Kidney glomerular epithelial cell (primary cell): ENCODE measurements at regions not wholly inside any gene's neighbourhood (a gene's known extent, or its start where the extent isn't known, plus 50 kb on each side); places are given as distances from the start of the nearest gene placed in this dataset.

Experiments used
- DNase-seq: peaks from one replicate; lab custom pipeline; 2025; lab: John Stamatoyannopoulos, UW

DNA sequence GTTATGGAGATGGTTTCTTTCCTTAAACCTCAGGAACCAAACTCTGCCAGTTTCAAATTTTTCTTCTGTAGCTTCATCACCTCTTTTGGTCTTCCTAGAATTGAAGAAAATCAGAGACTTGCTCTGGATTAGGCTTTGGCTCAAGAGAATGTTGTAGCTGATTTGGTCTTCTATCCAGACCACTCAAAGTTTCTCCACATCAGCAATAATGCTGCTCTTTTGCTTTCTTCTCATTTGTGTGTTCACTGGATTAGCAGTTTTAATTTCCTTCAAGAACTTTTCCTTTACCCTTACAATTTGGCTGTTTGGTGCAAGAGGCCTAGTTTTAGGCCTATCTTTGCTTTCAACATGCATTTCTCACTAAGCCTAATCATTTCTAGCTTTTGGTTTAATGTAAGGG, 78.1 kb upstream of the PLCB4 start:
- no peak for DNase-seq

DNA sequence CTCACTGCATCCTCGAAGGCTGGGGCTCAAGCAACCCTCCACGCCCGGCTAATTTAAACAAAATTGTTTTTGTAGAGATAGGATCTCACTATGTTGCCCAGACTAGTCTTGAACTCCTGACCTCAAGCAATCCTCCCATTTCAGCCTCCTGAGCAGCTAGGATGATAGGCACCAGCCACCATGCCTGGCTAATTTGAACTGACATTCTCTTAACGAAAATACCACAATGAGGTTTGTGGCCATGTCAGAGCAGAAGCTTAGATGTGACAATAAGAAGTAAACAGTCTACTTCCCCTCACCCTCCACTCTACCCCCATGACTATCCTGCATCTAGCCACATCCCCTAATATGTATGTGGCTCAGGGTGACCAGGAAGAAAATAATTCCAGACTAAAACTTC, 74.8 kb upstream of the PLCB4 start:
- DNase-seq: no peak

DNA sequence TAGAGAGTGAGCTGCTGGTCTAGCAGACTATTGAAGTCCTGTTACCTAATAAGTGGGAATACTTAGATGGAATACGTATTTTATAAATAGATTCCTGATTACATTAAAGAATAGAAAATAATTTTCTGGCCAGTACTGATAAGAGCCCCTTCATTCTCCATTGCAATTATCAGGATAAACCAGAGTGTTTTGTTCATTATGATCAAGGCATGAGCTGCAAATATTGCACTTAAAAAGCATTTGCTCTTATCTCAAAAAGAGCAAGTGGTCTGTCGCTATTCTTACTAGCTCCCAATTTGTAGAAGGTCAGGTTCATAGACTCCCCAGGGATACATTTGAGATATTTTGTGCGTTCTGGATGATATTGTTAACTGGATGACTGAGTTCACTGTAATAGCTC, 73.1 kb upstream of the PLCB4 start:
- DNase-seq: no peak

DNA sequence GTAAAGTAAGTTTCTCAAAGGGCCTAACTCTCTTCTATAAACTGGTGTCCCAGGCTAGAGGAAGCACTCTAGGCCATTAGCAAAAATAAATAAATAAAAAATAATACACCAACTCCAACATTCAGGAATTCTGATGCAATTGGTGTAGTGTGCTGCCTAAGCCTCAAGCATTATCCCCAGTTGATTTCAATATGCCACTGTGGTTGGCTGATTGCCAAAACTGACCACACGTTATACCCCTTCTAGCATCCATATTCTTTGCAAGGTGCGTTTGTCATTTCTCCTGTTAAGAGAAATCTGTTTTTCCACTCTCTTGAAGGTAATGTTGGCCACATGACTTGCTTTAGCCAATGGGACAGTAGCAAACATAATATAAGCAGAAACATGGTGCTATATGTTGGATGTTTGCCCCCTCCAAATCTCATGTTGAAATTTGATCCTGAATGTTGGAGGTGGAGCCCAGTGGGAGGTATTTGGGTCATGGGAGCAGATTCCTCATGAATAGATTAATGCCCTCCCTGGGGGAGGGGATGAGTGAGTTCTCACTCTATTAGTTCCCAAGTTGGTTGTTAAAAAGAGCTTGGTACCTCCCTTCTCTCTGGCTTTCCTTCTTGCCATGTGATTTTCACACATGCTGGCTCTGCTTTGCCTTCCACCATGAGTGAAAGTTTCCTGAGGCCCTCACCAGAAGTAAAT, 71.9 kb upstream of the PLCB4 start:
- DNase-seq: no peak

DNA sequence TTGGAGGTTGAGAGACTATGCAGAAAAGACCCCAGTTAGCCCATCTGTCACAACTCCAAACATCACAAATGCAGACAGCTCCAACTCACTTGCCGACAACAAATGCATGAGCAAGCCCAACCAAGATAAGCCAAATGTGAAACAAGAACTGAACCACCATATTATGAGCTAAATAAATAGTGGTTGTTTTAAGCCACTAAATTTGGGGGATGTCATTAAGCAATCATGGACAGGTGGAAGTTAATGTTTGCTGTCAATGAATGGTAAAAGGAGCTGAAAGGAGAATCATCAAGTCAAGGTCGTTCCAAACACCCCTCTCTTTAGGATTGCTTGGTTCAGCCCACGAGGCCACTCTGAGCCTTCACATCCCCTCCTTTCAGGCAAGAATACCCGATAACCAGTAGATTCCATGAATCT, 71.2 kb upstream of the PLCB4 start:
- DNase-seq: no peak

DNA sequence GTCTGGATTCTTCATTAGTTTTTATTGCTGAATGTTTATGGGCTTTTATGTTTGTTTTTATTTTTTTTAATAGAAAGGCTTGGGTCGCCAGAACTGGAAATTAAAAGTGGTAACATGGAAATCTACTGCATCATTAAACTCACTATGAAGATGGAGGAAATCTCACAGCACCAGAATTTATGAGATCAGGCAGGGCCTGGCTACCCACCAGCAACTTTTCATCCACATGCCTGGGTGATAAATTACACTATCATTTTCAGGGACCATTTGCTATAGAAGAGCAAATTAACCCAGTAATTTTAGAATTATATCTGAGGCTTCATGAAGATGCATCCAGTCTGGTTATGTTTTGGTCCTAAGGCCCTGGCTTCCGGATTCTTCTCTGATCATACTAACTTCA, 57.8 kb upstream of the PLCB4 start:
- DNase-seq: no peak

DNA sequence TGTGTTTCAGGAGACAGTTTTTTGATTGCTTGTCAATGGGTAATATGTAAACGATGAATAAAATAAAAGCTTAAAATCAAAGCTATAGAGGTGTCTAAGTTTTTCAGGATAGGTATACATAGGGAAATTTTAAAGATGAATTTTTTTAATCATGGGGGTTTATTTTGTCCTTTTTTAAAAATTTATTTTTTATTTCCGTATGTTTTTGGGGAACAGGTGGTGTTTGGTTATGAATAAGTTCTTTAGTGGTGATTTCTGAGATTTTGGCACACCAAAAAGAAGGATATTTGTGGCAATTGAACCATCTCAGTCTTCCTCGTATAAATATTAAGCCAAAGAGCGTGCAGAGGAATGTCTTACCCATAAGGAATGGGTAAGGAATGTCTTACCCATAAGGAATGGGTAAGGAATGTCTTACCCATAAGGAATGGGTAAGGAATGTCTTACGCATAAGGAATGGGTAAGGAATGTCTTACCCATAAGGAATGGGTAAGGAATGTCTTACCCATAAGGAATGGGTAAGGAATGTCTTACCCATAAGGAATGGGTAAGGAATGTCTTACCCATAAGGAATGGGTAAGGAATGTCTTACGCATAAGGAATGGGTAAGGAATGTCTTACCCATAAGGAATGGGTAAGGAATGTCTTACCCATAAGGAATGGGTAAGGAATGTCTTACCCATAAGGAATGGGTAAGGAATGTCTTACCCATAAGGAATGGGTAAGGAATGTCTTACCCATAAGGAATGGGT, 53.5 kb upstream of the PLCB4 start:
- DNase-seq: peak; percentile 46

DNA sequence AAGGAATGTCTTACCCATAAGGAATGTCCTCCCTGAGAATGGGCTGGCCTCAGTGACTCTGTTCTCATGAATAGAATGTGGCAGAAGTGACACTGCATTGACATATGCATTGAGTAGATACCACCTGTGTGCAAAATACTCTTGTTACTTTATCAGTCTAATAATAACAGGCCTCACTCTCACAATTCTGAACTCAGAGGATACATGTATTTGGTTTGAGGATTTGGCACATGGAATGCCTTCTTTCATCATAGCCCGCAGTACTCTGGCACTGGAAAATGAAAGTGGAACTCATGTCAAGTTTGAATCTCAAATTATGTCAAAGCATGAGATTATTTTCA, 52.9 kb upstream of the PLCB4 start:
- peak; percentile 61 for DNase-seq

DNA sequence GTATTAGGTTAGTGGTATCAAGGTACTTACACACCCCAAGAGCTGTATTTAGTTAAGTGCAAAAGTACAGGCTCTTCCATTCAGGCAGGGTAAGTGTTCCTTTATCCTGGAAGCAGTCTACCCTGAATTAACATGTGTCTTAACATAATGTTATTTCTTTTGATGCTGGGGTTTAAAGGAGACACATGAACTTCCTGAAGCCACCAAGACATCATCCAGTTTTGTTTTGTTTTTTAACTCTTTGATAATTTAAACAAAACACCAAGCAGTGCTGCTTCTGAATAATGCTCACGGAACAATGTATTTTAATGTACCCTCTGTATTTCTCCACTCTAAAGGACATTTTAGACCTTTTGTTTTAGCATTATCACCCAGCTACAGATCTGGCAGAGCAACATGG, 50.5 kb upstream of the PLCB4 start:
- no peak for DNase-seq
